RWPE2 (cell line): ENCODE measurements at regions not wholly inside any gene's neighbourhood (a gene's known extent, or its start where the extent isn't known, plus 50 kb on each side); places are given as distances from the start of the nearest gene placed in this dataset.

Source experiments
- ATAC-seq: fragments of 200-7000 bp; cut with Tn5 transposase; 3 replicates; pipeline ENCODE4 v1.9.1; 2021; ENCODE audit warnings: low read depth
- DNase-seq: peaks from one replicate; pipeline ENCODE4 v3.0.0-alpha.2; 2020; ENCODE audit warnings: low spot score
- H3K27ac ChIP-seq: fragments of 450-650 bp; 2 replicates; pipeline ENCODE4 v1.5.1; 2017; ENCODE audit warnings: mild to moderate bottlenecking; ENCODE audit not compliant: poor library complexity, severe bottlenecking
- H3K27me3 ChIP-seq: fragments of 250-450 bp; sonication (Bioruptor Pico); 2 replicates; pipeline ENCODE4 v1.5.1; 2021; ENCODE audit warnings: mild to moderate bottlenecking, moderate library complexity; ENCODE audit not compliant: insufficient read depth, poor library complexity, severe bottlenecking
- H3K36me3 ChIP-seq: fragments of 250-450 bp; sonication (Bioruptor Pico); 2 replicates; pipeline ENCODE4 v1.5.1; 2020; ENCODE audit warnings: low read depth, mild to moderate bottlenecking, moderate library complexity
- H3K4me1 ChIP-seq: fragments of 250-450 bp; sonication (Bioruptor Pico); 2 replicates; pipeline ENCODE4 v1.5.1; 2021; ENCODE audit warnings: mild to moderate bottlenecking, moderate library complexity; ENCODE audit not compliant: insufficient read depth, poor library complexity, severe bottlenecking
- H3K4me3 ChIP-seq: fragments of 250-450 bp; sonication (Bioruptor Pico); 2 replicates; pipeline ENCODE4 v1.5.1; 2021; ENCODE audit warnings: mild to moderate bottlenecking, moderate library complexity; ENCODE audit not compliant: severe bottlenecking
- H3K9me3 ChIP-seq: fragments of 250-450 bp; sonication (Bioruptor Pico); 2 replicates; pipeline ENCODE4 v1.5.1; 2021; ENCODE audit warnings: mild to moderate bottlenecking, moderate library complexity; ENCODE audit not compliant: severe bottlenecking
- TF ChIP-seq, protein P1 (sequence below): fragments of 450-650 bp; IDR thresholded peaks from one replicate; pipeline ENCODE4 v1.5.1; 2017; ENCODE audit warnings: mild to moderate bottlenecking, moderate library complexity; ENCODE audit not compliant: poor library complexity, severe bottlenecking

DNA sequence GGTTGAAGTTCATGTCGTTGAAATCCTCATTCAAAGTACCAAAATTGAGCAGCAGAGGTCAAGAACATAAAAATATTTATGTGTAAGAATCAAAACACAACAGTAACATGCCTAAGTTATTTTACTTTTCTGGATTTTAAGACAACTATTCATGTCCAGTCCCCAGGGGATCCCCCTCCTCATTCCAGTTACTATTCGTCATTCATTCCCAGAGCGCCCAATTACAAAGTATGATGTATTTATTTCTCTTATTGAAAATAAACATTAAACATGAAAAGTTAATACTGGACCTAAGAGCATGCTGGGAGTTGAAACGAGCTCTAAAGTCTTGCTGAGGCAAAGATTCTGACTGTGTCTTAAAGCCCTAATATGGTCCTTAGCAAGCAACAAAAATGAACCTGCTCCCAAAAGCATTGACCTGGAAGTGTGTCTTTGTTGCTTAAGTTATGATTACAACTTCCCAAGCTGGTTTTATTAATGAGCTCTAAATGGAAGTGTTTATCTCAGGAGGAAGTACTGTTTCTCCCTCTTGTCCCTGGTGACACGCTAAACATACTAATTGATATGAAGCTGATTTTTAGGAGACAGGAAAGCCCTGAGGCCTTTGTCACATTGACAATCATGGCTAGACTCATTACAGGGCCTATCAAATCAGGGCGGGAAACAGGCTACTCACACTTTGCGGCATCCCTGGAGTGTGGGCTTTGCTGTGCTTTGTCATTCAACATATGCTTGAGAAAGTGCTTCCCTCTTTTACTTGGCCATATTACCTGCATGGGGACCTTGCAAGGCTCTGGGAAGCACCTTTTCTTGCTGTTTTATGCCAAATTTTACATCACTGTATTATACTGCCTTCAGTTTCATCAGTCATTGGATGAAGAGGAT is 192.2 kb upstream of the DTNBP1 start:
- ATAC-seq = no peak
- H3K4me1 ChIP-seq = no peaks in the 10 kb centered on the region
- no peak overlapping the region for H3K27ac ChIP-seq
- TF ChIP-seq, protein P1, sequence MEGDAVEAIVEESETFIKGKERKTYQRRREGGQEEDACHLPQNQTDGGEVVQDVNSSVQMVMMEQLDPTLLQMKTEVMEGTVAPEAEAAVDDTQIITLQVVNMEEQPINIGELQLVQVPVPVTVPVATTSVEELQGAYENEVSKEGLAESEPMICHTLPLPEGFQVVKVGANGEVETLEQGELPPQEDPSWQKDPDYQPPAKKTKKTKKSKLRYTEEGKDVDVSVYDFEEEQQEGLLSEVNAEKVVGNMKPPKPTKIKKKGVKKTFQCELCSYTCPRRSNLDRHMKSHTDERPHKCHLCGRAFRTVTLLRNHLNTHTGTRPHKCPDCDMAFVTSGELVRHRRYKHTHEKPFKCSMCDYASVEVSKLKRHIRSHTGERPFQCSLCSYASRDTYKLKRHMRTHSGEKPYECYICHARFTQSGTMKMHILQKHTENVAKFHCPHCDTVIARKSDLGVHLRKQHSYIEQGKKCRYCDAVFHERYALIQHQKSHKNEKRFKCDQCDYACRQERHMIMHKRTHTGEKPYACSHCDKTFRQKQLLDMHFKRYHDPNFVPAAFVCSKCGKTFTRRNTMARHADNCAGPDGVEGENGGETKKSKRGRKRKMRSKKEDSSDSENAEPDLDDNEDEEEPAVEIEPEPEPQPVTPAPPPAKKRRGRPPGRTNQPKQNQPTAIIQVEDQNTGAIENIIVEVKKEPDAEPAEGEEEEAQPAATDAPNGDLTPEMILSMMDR = no peak
- H3K9me3 ChIP-seq = no peaks in the 10 kb centered on the region
- no peaks in the 10 kb centered on the region for H3K36me3 ChIP-seq
- H3K4me3 ChIP-seq = no peak overlapping the region
- no peak for DNase-seq
- H3K27me3 ChIP-seq = peaks cover 4% of the 10 kb centered on the region

- TF ChIP-seq, protein P1 = no peak
- Histone ChIP-seq H3K4me1 (no peaks in the 10 kb centered on the region), H3K4me3 (no peak overlapping the region), H3K36me3 (no peaks in the 10 kb centered on the region), H3K27ac (no peak overlapping the region), H3K9me3 (no peaks in the 10 kb centered on the region), H3K27me3 (no peaks in the 10 kb centered on the region)
- ATAC-seq (no peak), DNase-seq (no peak)
These were observed 191.6 kb upstream of the DTNBP1 start for GRCh38 chr6:15854378-15854777.

- no peaks in the 10 kb centered on the region for H3K27me3 ChIP-seq
- no peaks in the 10 kb centered on the region for H3K36me3 ChIP-seq
- ATAC-seq (no peak), DNase-seq (no peak)
- no peak overlapping the region for H3K4me3 ChIP-seq
- no peaks in the 10 kb centered on the region for H3K4me1 ChIP-seq
- no peaks in the 10 kb centered on the region for H3K9me3 ChIP-seq
- TF ChIP-seq, protein P1 = no peak
- H3K27ac ChIP-seq = no peak overlapping the region
These were observed 190.4 kb upstream of the DTNBP1 start for GRCh38 chr6:15853259-15853658.

DNA sequence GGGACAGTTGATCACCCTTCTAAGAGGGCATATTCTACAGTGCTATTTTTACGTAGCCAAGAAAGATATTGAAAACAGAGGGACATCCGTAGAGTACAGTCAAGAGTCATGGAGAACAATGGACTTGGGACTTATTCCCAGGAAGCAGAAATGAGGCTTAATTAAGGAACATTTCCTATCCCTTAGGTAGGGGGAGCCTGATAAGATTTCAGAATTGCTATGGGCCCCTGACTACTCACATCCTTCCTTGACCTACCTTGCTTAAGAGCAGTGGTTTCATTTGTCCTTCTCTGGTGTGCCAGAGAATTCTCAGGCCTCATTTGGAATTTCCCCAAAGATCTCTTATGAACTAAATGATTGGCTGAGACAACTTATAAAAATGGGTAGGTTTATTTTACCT is 189.5 kb upstream of the DTNBP1 start:
- DNase-seq (no peak), ATAC-seq (no peak)
- Histone ChIP-seq H3K4me1 (no peaks in the 10 kb centered on the region), H3K27me3 (no peaks in the 10 kb centered on the region), H3K36me3 (no peaks in the 10 kb centered on the region), H3K9me3 (no peaks in the 10 kb centered on the region), H3K27ac (no peak overlapping the region), H3K4me3 (no peak overlapping the region)
- TF ChIP-seq, protein P1 = no peak

- TF ChIP-seq, protein P1 = no peak
- Histone ChIP-seq H3K4me1 (no peaks in the 10 kb centered on the region), H3K27me3 (no peaks in the 10 kb centered on the region), H3K9me3 (no peaks in the 10 kb centered on the region), H3K36me3 (no peaks in the 10 kb centered on the region), H3K27ac (no peak overlapping the region), H3K4me3 (no peak overlapping the region)
- no peak for DNase-seq
- no peak for ATAC-seq
These were observed 186.6 kb upstream of the DTNBP1 start for GRCh38 chr6:15849395-15849794.
